Cardiac fibroblast (primary cell): ENCODE measurements at regions not wholly inside any gene's neighbourhood (a gene's known extent, or its start where the extent isn't known, plus 50 kb on each side); places are given as distances from the start of the nearest gene placed in this dataset.

ENCODE experiments used
- DNase-seq, 2 donors: peaks; one replicate each; pipeline versions ENCODE4 v3.0.0 to v3.0.0-alpha.2; 2010; ENCODE audit warnings: low read depth in 2 of 2
- H3K4me3 ChIP-seq, 2 donors: replicated peaks in 1 of 2; 1 replicate in 1 of 2; 2 replicates in 1 of 2; pipeline ENCODE4 v1.5.1; 2011; ENCODE audit warnings: low read depth in 2 of 2, low read length in 2 of 2, mild to moderate bottlenecking in 2 of 2, moderate library complexity in 1 of 2
- TF ChIP-seq, protein P1 (sequence below): IDR thresholded peaks from one replicate; pipeline ENCODE4 v1.5.1; 2011; ENCODE audit warnings: low read depth, mild to moderate bottlenecking, low read length, inconsistent platforms

GRCh38 chr3:127064391-127065137 is 81.6 kb downstream of the PLXNA1 start:
- no peak overlapping the region for H3K4me3 ChIP-seq
- DNase-seq: peak; percentile 18 to 67
- TF ChIP-seq, protein P1, sequence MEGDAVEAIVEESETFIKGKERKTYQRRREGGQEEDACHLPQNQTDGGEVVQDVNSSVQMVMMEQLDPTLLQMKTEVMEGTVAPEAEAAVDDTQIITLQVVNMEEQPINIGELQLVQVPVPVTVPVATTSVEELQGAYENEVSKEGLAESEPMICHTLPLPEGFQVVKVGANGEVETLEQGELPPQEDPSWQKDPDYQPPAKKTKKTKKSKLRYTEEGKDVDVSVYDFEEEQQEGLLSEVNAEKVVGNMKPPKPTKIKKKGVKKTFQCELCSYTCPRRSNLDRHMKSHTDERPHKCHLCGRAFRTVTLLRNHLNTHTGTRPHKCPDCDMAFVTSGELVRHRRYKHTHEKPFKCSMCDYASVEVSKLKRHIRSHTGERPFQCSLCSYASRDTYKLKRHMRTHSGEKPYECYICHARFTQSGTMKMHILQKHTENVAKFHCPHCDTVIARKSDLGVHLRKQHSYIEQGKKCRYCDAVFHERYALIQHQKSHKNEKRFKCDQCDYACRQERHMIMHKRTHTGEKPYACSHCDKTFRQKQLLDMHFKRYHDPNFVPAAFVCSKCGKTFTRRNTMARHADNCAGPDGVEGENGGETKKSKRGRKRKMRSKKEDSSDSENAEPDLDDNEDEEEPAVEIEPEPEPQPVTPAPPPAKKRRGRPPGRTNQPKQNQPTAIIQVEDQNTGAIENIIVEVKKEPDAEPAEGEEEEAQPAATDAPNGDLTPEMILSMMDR: no peak

GRCh38 chr3:127065138-127065427 is 82.2 kb downstream of the PLXNA1 start:
- TF ChIP-seq, protein P1: no peak
- H3K4me3 ChIP-seq: no peak overlapping the region
- DNase-seq: no peak

DNA sequence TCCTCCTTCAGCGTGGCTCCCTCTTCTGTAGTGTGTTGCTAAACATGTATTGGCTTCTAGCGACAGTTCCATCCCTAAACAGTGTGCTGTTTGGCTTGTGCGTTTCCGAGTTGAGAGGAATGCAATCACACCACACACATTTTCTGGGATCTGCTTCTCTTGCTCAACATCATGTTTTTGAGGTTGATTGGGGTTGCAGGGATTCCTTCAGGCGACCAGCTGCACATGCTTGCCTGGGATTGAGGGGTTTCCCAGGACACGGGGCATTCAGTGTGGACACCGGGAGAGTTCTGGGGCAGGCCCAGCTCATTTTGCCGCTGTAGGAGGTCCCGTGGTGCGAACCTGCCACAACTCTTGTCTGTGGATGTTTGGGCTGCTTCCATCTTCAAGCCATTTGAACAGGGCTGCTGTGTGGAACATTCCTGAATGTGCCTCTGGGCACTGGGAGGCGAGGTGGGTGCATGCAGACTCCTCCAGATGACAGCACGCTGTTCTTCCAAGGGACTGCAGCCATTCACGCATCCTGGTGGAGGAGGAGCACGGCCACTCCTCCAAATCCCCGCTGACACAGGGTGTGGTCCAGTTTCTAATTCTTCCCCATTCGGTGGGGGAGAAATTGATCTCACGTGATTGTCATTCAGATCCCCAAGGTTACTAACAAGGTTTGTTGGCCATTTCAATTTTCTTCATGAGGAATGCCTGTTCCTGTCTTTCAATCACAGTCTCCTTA is 82.8 kb downstream of the PLXNA1 start:
- TF ChIP-seq, protein P1: no peak
- no peak for DNase-seq
- H3K4me3 ChIP-seq: no peak overlapping the region

- TF ChIP-seq, protein P1: no peak
- no peak overlapping the region for H3K4me3 ChIP-seq
- DNase-seq: no peak
Measured at GRCh38 chr3:127066635-127067034, 83.7 kb downstream of the PLXNA1 start.

- no peak overlapping the region for H3K4me3 ChIP-seq
- TF ChIP-seq, protein P1: no peak
- DNase-seq: no peak
Measured at GRCh38 chr3:127067116-127067910, 84.4 kb downstream of the PLXNA1 start.

GRCh38 chr3:127068111-127068810 is 85.3 kb downstream of the PLXNA1 start:
- TF ChIP-seq, protein P1: no peak
- H3K4me3 ChIP-seq: no peak overlapping the region
- no peak for DNase-seq
